Stimulated activated CD4-positive, alpha-beta T cell treated with anti-CD3 and anti-CD28 coated beads, Interleukin-12 subunit alpha, Interleukin-12 subunit beta, amount 100 ng/mL, for 4 hours (primary cell): ENCODE measurements at regions not wholly inside any gene's neighbourhood (a gene's known extent, or its start where the extent isn't known, plus 50 kb on each side); places are given as distances from the start of the nearest gene placed in this dataset.

Experiments used
- DNase-seq: peaks from one replicate; pipeline ENCODE4 v3.0.0-alpha.2; 2020

DNA sequence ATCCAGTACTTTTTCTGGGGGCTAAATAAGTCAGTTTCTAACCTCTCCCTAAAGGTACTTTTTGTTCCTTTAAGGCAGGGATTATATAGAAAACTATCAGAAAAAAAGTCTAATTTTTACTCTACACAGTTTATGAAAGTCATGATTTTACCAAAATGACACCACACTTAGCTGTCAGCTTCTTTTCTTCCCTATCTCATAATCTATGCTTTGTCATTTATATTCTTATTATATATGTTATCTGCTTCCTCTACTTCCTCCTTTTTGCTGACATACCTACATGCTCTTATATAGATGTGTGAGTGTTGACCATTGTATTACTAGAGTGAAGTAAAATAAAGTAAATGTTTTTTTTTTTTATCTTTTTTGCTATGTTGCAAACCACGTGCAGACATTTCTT is 203.9 kb upstream of the CHRM2 start:
- DNase-seq: no peak

DNA sequence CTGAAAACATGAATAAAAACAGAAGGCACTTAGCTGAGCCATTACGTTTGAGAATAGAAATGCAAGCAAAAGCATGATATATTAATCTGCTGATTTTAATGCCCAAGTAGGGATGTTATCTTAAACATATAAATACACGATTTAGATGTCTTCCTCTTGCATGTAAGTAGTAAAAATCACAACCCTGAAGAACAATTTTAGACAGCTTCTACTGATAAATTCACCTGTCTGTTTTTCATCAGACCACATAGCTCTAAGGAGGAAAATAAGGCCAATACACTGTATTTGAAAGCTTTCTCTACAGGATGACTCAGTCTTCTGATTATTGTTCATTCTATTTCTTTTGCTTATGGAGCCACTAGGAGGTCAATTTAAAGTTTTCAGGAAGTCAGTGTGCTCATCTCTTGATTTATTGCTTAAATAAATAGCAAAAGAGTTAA is 210.9 kb upstream of the CHRM2 start:
- DNase-seq: no peak

DNA sequence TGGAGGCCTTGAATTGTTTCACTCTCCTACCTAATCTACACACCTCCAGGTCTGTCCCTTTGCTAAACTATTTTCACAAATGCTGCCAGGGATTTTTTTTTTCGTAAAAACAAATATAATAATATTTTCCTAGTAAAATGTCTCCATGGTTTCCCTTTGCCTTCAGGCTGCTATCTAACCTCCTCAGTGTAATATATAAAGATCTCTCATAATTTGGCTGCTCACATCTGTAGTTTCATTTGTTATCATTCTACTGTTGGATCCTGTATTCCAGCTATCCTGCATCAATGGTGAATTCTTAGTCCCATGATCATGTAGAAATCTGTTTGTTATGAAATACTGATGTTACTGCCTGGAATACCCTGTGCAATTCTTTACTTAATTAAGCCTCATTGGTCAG is 211.9 kb upstream of the CHRM2 start:
- DNase-seq: no peak

DNA sequence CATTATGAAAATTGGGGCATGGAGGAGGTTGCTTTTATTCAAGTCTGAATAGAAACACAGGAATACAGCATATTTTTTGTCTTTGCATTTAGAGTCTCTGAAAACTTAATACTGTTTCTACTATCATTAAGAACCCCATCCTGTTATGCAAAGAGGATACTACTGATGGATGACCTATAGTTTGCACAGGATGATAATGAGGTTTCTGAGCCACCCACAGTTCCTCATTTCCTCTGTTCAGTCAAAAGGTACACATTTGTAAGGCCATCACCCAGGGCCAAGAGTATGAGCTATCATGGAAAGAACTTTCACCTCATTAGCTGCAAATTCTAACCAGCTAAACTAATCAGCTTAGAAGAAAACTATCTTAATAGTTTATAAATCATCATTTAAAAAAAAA is 213.0 kb upstream of the CHRM2 start:
- DNase-seq: no peak

- DNase-seq: no peak
Observed at GRCh38 chr7:136654406-136654805, 214.0 kb upstream of the CHRM2 start.

DNA sequence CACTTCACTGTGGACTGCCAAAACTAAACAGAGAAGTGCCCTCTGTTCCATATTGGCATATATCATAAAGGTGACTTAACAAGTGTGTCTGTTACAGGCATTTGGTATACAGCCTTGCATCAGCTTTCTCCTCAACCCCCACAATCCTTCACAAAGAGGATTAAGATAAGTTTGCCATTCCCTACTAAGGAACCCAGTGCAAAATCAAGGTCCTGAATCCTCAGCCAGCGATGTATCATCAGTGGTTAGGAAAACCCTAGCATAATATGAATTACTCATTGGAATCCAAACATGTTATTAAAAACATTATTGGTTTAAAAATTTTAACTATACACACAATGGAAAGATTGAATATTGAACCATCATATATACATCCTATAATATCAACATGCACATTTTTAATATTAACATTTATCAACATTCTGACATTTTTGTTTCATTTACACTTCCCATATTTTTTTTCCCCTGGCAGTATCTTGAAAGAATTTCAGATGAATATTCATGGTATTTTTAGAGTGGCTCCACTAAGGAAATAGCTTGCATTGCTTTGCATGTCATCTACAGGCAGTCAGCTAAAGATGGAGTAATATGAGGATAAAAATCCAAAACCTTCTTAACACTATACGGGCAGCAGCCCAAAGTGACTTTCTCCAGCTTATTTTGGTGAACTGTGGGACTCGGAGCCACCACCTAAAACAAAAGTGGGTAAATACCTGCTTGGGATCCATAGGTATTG is 215.6 kb upstream of the CHRM2 start:
- DNase-seq: no peak

DNA sequence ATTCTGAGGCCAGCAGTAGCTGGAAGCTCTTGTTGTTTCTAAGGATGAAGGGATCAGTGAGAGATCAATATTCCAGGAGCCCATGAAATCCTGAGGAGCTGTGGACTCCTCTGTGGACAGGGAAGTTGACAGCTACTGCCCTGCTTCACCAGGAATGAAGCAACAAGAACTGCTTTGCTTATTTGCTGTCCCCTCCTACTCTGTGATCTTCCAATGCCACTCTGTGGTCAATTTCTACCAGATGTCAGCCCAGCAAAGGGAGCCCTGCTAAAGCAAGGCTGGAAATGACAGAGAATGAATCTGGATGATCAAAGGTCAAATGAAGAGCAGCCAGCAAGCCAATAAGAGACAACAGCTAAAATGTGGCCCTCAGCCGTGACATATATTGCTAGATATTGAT is 227.5 kb upstream of the CHRM2 start:
- no peak for DNase-seq

GRCh38 chr7:136637813-136638212 is 230.6 kb upstream of the CHRM2 start:
- DNase-seq: no peak

DNA sequence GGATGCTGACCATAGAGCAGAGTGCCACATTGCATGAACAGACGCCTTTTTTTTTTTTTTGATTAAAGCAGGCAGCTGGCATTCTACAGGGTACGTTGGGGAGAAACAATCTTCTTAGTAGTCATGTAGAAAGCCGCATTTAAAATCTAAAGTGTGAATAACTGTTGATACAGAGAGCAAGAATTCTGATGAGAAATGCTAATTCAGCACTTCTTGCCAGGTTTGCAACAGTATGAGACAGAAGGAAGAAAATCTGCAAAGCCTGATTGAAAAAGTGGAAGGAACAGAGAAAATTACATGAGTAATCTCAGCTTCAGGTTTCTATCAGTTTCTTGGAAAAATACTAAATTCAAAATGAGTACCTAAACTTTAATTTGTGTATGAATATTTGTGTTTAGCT is 232.7 kb upstream of the CHRM2 start:
- DNase-seq: no peak

- no peak for DNase-seq
Observed at GRCh38 chr7:136618818-136619217, 249.6 kb upstream of the CHRM2 start.

GRCh38 chr7:136617176-136617575 is 251.3 kb upstream of the CHRM2 start:
- no peak for DNase-seq

GRCh38 chr7:136605532-136606329 is 262.7 kb upstream of the CHRM2 start:
- no peak for DNase-seq

DNA sequence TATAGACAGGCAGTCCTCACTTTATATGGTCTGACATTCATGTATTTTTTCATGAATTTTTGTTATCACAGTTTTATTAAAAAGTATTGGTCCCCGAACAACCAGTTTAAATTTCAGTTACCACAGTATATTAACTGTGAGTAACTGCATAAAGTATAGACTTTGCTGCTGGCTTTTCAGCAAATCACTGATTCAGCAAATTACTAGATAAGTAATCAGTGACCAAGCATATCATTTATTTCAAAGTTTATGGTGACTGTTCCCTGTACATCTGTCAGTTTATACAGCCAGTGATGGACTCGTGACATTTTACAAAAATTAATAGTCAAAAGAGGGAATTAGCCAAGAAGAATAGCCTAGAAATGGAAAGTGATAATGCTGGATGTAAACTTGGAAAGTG is 266.7 kb upstream of the CHRM2 start:
- no peak for DNase-seq

DNA sequence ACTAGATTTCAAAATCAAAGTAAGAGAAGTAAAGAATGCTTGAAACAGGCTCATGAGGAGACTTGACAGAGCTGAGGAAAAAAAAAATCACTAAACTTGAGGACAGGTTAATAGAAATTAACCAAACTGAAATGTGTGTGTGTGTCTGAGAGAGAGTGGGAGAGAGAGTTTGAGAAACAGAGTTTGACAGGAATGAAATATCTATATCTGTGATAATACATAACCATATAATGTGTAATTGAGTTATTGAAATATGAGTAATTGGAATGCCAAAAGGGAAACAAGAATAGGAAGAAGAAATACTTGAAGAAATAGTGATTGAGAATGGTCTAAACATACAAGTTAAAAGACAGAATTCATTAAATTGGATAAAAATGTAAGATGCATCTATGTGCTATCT is 268.0 kb upstream of the CHRM2 start:
- DNase-seq: no peak

- no peak for DNase-seq
Observed at GRCh38 chr7:136594739-136595144, 273.7 kb upstream of the CHRM2 start.

DNA sequence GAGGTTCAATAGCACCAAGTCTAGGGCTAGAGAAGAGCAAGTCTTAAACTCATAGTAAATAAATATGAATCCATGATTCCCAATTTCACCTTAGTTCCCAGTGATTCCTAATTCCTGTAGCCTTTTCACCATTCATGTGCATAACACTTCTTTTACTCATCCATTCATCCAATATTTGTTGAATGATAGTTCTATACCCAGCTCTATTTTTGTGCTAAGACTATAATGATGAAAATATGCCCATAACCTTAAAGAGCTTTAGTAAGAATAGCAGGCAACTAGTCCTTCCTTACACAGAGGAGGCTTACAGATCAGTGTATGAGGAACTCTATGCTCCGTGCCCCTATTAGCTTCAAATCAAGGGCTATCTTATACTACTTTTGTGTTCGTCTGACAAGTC is 280.2 kb upstream of the CHRM2 start:
- DNase-seq: no peak

GRCh38 chr7:136585954-136586670 is 282.3 kb upstream of the CHRM2 start:
- no peak for DNase-seq

GRCh38 chr7:136566491-136566890 is 302.0 kb upstream of the CHRM2 start:
- DNase-seq: no peak

DNA sequence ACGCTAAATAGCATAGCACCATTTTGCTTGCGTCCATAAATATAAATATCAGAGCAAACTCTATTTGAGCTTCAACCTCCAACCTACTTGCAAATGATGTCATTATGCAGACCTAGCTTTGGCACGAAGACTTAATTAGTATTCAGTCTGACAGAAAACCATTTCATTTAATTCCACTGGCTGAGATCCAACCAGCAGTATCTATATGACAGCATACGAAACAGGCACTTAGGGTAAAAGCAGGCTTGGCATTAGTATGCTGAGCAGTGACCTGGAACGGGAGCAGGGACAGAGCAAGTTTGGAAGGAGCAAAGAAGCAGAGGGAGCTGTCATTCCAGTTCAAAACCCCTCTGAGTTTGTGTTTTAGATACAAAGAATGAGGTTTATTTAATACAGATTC is 312.5 kb upstream of the CHRM2 start:
- no peak for DNase-seq

DNA sequence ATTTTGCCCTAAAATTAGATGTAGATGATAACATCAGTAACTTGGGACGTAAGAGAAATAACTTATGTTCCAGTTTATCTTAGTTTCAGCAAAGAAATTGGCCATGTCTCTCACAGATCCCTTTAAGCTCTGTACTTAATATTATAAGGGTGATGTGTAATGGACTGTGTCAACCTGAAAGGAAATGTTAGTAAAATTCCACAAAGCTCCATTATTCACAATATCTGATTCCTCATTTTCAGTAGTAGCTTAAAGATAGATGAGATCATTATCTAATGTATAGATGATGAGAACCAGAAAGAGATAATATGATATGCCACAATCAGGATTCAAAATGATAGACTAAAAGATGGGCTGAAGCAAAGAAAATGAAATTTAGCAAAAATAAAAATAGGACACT is 316.8 kb upstream of the CHRM2 start:
- no peak for DNase-seq

DNA sequence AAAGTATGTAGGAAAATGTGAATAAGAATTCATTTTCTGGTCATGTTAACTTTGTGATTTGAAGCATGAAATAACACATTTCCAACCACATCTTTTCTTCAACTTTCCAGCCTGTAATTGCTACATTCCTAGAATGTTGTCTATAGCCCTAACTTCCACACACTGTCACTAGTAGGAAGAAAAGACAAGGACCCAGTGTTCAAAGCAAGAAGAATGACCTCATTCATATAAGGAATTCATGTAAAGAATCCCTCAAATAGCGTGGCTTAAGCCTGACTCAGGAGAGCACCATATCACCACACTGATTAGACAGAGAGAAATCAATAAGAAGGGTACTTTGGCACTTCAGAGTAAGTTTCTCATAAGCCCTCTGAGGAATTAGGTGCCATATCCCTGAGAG is 318.7 kb upstream of the CHRM2 start:
- no peak for DNase-seq

DNA sequence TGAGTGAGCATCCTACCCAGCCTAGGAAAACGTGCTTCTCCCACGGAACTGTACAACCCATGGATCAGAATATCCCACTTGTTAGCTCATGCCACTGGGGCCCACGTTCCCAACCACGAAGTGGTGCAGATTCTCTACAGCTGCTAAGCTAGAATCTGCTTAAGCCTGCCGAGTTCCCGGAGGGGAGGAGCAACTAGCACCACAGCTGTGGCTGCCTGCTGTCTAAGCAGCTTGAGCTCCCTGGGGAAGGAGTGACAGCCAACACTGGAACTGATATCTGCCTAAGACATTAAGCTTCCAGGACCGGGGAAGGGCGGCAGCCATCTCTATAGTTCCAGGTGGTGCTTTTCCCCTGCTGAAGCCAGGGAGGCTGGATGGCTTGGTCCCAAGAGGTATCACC is 334.7 kb upstream of the CHRM2 start:
- no peak for DNase-seq

DNA sequence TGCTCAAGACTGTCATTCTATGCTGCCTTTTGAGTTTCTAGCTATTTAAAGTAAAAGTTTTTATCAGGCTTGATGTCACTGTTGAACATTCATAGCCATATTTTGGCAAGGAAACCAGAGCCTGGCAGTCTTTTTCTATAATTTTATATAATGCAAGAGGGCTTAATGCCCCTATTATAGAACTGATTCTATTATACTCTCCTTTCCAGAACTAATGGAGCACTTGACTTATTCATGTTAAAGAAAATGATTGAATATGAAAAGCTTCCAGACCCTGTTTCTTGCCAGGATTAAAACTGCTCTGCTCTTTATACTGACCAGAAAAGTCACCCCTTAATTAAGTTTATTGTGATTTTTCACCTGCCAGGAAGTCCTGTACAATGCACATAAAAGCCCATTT is 337.6 kb upstream of the CHRM2 start:
- DNase-seq: no peak

- no peak for DNase-seq
Observed at GRCh38 chr7:136528329-136528728, 340.1 kb upstream of the CHRM2 start.
